HEK293 (cell line): ENCODE measurements at regions not wholly inside any gene's neighbourhood (a gene's known extent, or its start where the extent isn't known, plus 50 kb on each side); places are given as distances from the start of the nearest gene placed in this dataset.

ENCODE experiments used
- CTCF ChIA-PET: fragments of 350-600 bp; formaldehyde crosslinking; extraction: SDS; loops from one replicate; lab custom pipeline; 2021; ENCODE audit warnings: antibody characterized with exemption; lab: Yijun Ruan, JAX
- POLR2A ChIA-PET: fragments of 300-600 bp; formaldehyde crosslinking; extraction: SDS; loops from one replicate; lab custom pipeline; 2020; ENCODE audit warnings: antibody characterized with exemption, inconsistent platforms; lab: Yijun Ruan, JAX
- H3K27ac ChIP-seq: fragments of 200-500 bp; sonication (Bioruptor generic); 2 replicates; pipeline ENCODE4 v1.5.1; 2014; ENCODE audit warnings: low read depth, low read length, control low read depth, inconsistent platforms; ENCODE audit errors: extremely low read depth
- H3K36me3 ChIP-seq, 2 experiments: fragments of 200-500 bp in 1 of 2; sonication (Bioruptor generic) in 1 of 2; 1 replicate in 1 of 2; 2 replicates in 1 of 2; pipeline ENCODE4 v1.5.1; 2014 to 2017; ENCODE audit warnings: inconsistent platforms in 2 of 2, low read length in 2 of 2; ENCODE audit not compliant: control insufficient read depth in 2 of 2, insufficient read depth in 1 of 2
- H3K4me1 ChIP-seq: fragments of 200-500 bp; sonication (Bioruptor generic); 2 replicates; pipeline ENCODE4 v1.5.1; 2014; ENCODE audit warnings: mild to moderate bottlenecking, low read length, inconsistent platforms; ENCODE audit not compliant: control insufficient read depth, insufficient read depth
- H3K4me3 ChIP-seq: 2 replicates; pipeline ENCODE4 v1.5.1; 2011; ENCODE audit warnings: low read depth, mild to moderate bottlenecking, control low read depth, low read length, moderate library complexity
- H3K9me3 ChIP-seq: fragments of 200-500 bp; sonication (Bioruptor generic); 2 replicates; pipeline ENCODE4 v1.5.1; 2014; ENCODE audit warnings: low read depth, low read length, inconsistent platforms; ENCODE audit not compliant: control insufficient read depth, insufficient read depth
- CTCF ChIP-seq: fragments of 450-650 bp; formaldehyde crosslinking; IDR thresholded peaks from 2 replicates; pipeline ENCODE4 v1.5.1; 2016; ENCODE audit warnings: missing biosample characterization, missing genetic modification characterization
- GLI4 ChIP-seq: fragments of 450-650 bp; formaldehyde crosslinking; IDR thresholded peaks from 2 replicates; pipeline ENCODE4 v1.5.1; 2016; ENCODE audit warnings: missing biosample characterization, missing genetic modification characterization
- KLF10 ChIP-seq: fragments of 450-650 bp; IDR thresholded peaks from 2 replicates; pipeline ENCODE4 v1.5.1; 2018; ENCODE audit warnings: missing biosample characterization, mild to moderate bottlenecking, missing genetic modification characterization
- KLF17 ChIP-seq: fragments of 450-650 bp; formaldehyde crosslinking; IDR thresholded peaks from 2 replicates; pipeline ENCODE4 v1.5.1; 2016; ENCODE audit warnings: missing biosample characterization, missing genetic modification characterization
- MYNN ChIP-seq: fragments of 450-650 bp; formaldehyde crosslinking; IDR thresholded peaks from 2 replicates; pipeline ENCODE4 v1.5.1; 2016; ENCODE audit warnings: missing biosample characterization, missing genetic modification characterization, borderline replicate concordance
- RBAK ChIP-seq: fragments of 450-650 bp; formaldehyde crosslinking; IDR thresholded peaks from 2 replicates; pipeline ENCODE4 v1.5.1; 2016; ENCODE audit warnings: missing biosample characterization, missing genetic modification characterization
- SETDB1 ChIP-seq: IDR thresholded peaks from one replicate; pipeline ENCODE4 v1.6.1; 2017; ENCODE audit warnings: mild to moderate bottlenecking, low read length, moderate library complexity, mixed read lengths; ENCODE audit not compliant: insufficient read length
- TSHZ1 ChIP-seq: fragments of 450-650 bp; formaldehyde crosslinking; IDR thresholded peaks from 2 replicates; pipeline ENCODE4 v1.5.1; 2016; ENCODE audit warnings: missing biosample characterization, missing genetic modification characterization, borderline replicate concordance
- ZBTB11 ChIP-seq: fragments of 450-650 bp; formaldehyde crosslinking; conservative IDR thresholded peaks from 2 replicates; pipeline ENCODE4 v1.5.1; 2016; ENCODE audit warnings: low read depth, missing biosample characterization, missing genetic modification characterization
- ZBTB48 ChIP-seq: fragments of 450-650 bp; formaldehyde crosslinking; IDR thresholded peaks from 2 replicates; pipeline ENCODE4 v1.5.1; 2016; ENCODE audit warnings: missing biosample characterization, missing genetic modification characterization
- ZBTB6 ChIP-seq: fragments of 450-650 bp; formaldehyde crosslinking; IDR thresholded peaks from 2 replicates; pipeline ENCODE4 v1.5.1; 2017; ENCODE audit warnings: missing biosample characterization, missing genetic modification characterization
- ZFHX2 ChIP-seq: fragments of 450-650 bp; formaldehyde crosslinking; conservative IDR thresholded peaks from 2 replicates; pipeline ENCODE4 v1.5.1; 2016; ENCODE audit warnings: missing biosample characterization, missing genetic modification characterization
- ZNF18 ChIP-seq: fragments of 450-650 bp; formaldehyde crosslinking; IDR thresholded peaks from 2 replicates; pipeline ENCODE4 v1.5.1; 2016; ENCODE audit warnings: missing biosample characterization, missing genetic modification characterization
- ZNF433 ChIP-seq: fragments of 450-650 bp; formaldehyde crosslinking; IDR thresholded peaks from 2 replicates; pipeline ENCODE4 v1.5.1; 2016; ENCODE audit warnings: missing biosample characterization, missing genetic modification characterization, low read depth
- ZNF473 ChIP-seq: fragments of 450-650 bp; formaldehyde crosslinking; IDR thresholded peaks from 2 replicates; pipeline ENCODE4 v1.5.1; 2017; ENCODE audit warnings: missing biosample characterization, missing genetic modification characterization
- ZNF561 ChIP-seq: fragments of 450-650 bp; IDR thresholded peaks from 2 replicates; pipeline ENCODE4 v1.5.1; 2018; ENCODE audit warnings: missing biosample characterization, missing genetic modification characterization, borderline replicate concordance
- ZNF585B ChIP-seq: fragments of 450-650 bp; formaldehyde crosslinking; IDR thresholded peaks from 2 replicates; pipeline ENCODE4 v1.5.1; 2016; ENCODE audit warnings: missing biosample characterization, missing genetic modification characterization
- ZSCAN5A ChIP-seq: fragments of 450-650 bp; formaldehyde crosslinking; IDR thresholded peaks from 2 replicates; pipeline ENCODE4 v1.5.1; 2016; ENCODE audit warnings: missing biosample characterization, missing genetic modification characterization

GRCh38 chr15:38810686-38811085, 246.1 kb upstream of the RASGRP1 start:
- no peaks in the 10 kb centered on the region for H3K4me1 ChIP-seq
- H3K4me3 ChIP-seq = no peak overlapping the region
- H3K36me3 ChIP-seq = no peaks in the 10 kb centered on the region
- H3K27ac ChIP-seq = no peak overlapping the region
- H3K9me3 ChIP-seq = no peaks in the 10 kb centered on the region
- ChIA-PET CTCF (no interaction called here), POLR2A (no interaction called here)
- no peak for TF ChIP-seq KLF17 (tag by site-specific recombination)
- TF ChIP-seq ZBTB11 (tag by site-specific recombination) = no peak
- TF ChIP-seq GLI4 (tag by site-specific recombination) = no peak
- no peak for TF ChIP-seq ZFHX2 (tag by site-specific recombination)
- no peak for TF ChIP-seq ZNF18 (tag by site-specific recombination)
- no peak for TF ChIP-seq MYNN (tag by site-specific recombination)
- TF ChIP-seq SETDB1 = no peak
- no peak for TF ChIP-seq ZNF473 (tag by site-specific recombination)
- no peak for TF ChIP-seq ZSCAN5A
- no peak for TF ChIP-seq RBAK (tag by site-specific recombination)
- no peak for TF ChIP-seq CTCF (tag by site-specific recombination)
- no peak for TF ChIP-seq ZNF433 (tag by site-specific recombination)
- TF ChIP-seq ZBTB48 (tag by site-specific recombination) = no peak
- TF ChIP-seq ZBTB6 (tag by site-specific recombination) = no peak
- no peak for TF ChIP-seq ZNF585B
- TF ChIP-seq KLF10 (tag by site-specific recombination) = no peak
- no peak for TF ChIP-seq TSHZ1 (tag by site-specific recombination)
- no peak for TF ChIP-seq ZNF561 (tag by site-specific recombination)
